ENCODE measurements at regions not wholly inside any gene's neighbourhood (a gene's known extent, or its start where the extent isn't known, plus 50 kb on each side); places are given as distances from the start of the nearest gene placed in this dataset.
"Not testable (repeated sequence)": the region's sequence is repeated elsewhere in the genome, so short reads cannot be mapped to it uniquely, and the experiment has no call there.

DNA sequence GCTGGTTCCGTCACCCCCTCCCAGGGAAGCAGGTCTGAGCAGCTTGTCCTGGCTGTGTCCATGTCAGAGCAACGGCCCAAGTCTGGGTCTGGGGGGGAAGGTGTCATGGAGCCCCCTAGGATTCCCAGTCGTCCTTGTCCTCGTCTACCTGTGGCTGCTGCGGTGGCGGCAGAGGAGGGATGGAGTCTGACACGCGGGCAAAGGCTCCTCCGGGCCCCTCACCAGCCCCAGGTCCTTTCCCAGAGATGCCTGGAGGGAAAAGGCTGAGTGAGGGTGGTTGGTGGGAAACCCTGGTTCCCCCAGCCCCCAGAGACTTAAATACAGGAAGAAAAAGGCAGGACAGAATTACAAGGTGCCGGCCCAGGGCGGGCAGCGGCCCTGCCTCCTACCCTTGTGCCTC lies 51.9 kb upstream of the IQSEC3 start:
- TF ChIP-seq, protein P1, sequence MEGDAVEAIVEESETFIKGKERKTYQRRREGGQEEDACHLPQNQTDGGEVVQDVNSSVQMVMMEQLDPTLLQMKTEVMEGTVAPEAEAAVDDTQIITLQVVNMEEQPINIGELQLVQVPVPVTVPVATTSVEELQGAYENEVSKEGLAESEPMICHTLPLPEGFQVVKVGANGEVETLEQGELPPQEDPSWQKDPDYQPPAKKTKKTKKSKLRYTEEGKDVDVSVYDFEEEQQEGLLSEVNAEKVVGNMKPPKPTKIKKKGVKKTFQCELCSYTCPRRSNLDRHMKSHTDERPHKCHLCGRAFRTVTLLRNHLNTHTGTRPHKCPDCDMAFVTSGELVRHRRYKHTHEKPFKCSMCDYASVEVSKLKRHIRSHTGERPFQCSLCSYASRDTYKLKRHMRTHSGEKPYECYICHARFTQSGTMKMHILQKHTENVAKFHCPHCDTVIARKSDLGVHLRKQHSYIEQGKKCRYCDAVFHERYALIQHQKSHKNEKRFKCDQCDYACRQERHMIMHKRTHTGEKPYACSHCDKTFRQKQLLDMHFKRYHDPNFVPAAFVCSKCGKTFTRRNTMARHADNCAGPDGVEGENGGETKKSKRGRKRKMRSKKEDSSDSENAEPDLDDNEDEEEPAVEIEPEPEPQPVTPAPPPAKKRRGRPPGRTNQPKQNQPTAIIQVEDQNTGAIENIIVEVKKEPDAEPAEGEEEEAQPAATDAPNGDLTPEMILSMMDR (IDR thresholded peaks at IDR 0.05) = not testable (repeated sequence)
- TF ChIP-seq POLR2AphosphoS5 (IDR thresholded peaks at IDR 0.05; ENCODE audit: insufficient read depth in 1 of 2, low read depth in 1 of 2); POLR2A (IDR thresholded peaks at IDR 0.05): not testable (repeated sequence)

Data from vagina (tissue), 2 donors.